Type B pancreatic cell (in vitro differentiated cells): ENCODE measurements at regions not wholly inside any gene's neighbourhood (a gene's known extent, or its start where the extent isn't known, plus 50 kb on each side); places are given as distances from the start of the nearest gene placed in this dataset.

Experiments
- DNase-seq: peaks from one replicate; pipeline ENCODE4 v3.0.0; 2021; ENCODE audit warnings: mixed read lengths; ENCODE audit not compliant: unreplicated experiment; ENCODE audit errors: extremely low spot score
- H3K27ac Mint-ChIP-seq: 2 replicates; pipeline ENCODE4 v1.8.0; 2021; ENCODE audit warnings: mild to moderate bottlenecking, mixed read lengths
- H3K27me3 Mint-ChIP-seq: 2 replicates; pipeline ENCODE4 v1.8.0; 2021; ENCODE audit warnings: mixed read lengths
- H3K36me3 Mint-ChIP-seq: 2 replicates; pipeline ENCODE4 v1.8.0; 2021; ENCODE audit warnings: mixed read lengths
- H3K4me1 Mint-ChIP-seq: one replicate; pipeline ENCODE4 v1.8.0; 2021; ENCODE audit warnings: mixed read lengths; ENCODE audit not compliant: unreplicated experiment
- H3K4me3 Mint-ChIP-seq: 2 replicates; pipeline ENCODE4 v1.8.0; 2021; ENCODE audit warnings: mild to moderate bottlenecking, mixed read lengths
- H3K9me3 Mint-ChIP-seq: 2 replicates; pipeline ENCODE4 v1.8.0; 2021; ENCODE audit warnings: mixed read lengths
- CTCF ChIP-seq: fragments of 200-600 bp; sonication (generic); conservative IDR thresholded peaks from 2 replicates; pipeline ENCODE4 v1.5.0; 2021; ENCODE audit warnings: antibody characterized with exemption, mild to moderate bottlenecking

DNA sequence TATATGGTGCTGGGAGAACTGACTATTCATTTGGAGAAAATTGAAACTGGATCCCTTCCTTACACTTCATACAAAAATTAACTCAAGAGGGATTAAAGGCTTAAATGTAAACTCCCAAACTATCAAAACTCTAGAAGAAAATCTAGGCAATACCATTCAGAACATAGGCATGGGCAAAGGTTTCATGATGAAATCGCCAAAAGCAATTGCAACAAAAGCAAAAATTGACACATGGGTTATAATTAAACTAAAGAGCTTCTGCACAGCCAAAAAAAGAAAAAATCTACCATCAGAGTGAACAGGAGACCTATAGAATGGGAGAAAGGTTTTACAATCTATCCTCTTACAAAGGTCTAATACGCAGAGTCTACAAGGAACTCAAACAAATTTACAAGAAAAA is 851.3 kb upstream of the MAN1A1 start:
- H3K4me3 Mint-ChIP-seq = no peak overlapping the region
- no peaks in the 10 kb centered on the region for H3K4me1 Mint-ChIP-seq
- no peak overlapping the region for H3K27ac Mint-ChIP-seq
- H3K9me3 Mint-ChIP-seq = no peaks in the 10 kb centered on the region
- no peak for DNase-seq
- no peaks in the 10 kb centered on the region for H3K27me3 Mint-ChIP-seq
- no peaks in the 10 kb centered on the region for H3K36me3 Mint-ChIP-seq
- TF ChIP-seq CTCF = no peak

DNA sequence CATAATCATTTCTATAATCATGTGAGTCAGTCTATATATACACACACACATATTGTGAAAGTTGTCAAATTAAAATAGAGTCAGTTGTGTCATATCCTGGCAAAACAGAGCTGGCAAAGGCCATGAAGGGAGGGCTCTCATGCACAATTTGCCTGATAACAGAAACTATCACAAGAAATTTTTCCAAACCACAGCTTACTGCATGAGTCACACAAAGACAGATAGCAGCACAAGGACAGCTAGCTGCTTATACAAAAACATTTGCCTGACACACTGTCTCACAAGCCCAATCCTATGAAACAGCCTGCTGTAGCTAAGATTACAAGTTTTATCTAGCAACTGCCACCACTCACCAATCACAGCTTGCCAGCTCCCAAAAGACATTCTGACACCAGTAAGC is 848.5 kb upstream of the MAN1A1 start:
- H3K27ac Mint-ChIP-seq = no peak overlapping the region
- no peaks in the 10 kb centered on the region for H3K27me3 Mint-ChIP-seq
- H3K4me3 Mint-ChIP-seq = no peak overlapping the region
- H3K9me3 Mint-ChIP-seq = no peaks in the 10 kb centered on the region
- no peak for DNase-seq
- no peaks in the 10 kb centered on the region for H3K36me3 Mint-ChIP-seq
- H3K4me1 Mint-ChIP-seq = no peaks in the 10 kb centered on the region
- TF ChIP-seq CTCF = no peak

GRCh38 chr6:120186080-120186479 is 836.5 kb upstream of the MAN1A1 start:
- Mint-ChIP-seq H3K36me3 (no peaks in the 10 kb centered on the region), H3K27me3 (no peaks in the 10 kb centered on the region), H3K9me3 (no peaks in the 10 kb centered on the region), H3K4me1 (no peaks in the 10 kb centered on the region), H3K27ac (no peak overlapping the region), H3K4me3 (no peak overlapping the region)
- no peak for DNase-seq
- no peak for TF ChIP-seq CTCF

- H3K9me3 Mint-ChIP-seq = no peaks in the 10 kb centered on the region
- H3K27ac Mint-ChIP-seq = no peak overlapping the region
- no peak for TF ChIP-seq CTCF
- no peaks in the 10 kb centered on the region for H3K36me3 Mint-ChIP-seq
- no peak for DNase-seq
- H3K4me1 Mint-ChIP-seq = no peaks in the 10 kb centered on the region
- H3K4me3 Mint-ChIP-seq = no peak overlapping the region
- no peaks in the 10 kb centered on the region for H3K27me3 Mint-ChIP-seq
Observed at GRCh38 chr6:120173250-120173649, 823.7 kb upstream of the MAN1A1 start.

DNA sequence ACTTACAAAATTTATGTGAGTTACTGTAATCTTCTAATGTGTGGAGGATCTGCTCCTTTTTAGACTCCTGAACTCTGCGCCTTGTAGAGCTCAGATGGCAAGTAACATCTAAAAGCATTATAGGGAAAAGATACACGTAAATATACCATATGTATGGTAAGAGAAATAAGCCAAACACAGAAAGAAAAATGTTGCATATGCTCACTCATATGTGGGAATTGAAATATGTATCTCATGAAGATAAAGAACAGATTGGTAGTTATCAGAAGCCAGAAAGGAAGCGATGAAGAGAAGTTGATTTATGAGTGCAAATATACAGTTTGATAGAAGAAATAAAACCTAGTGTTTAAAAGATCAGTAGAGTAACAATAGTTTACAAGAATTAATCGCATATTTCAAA is 815.0 kb upstream of the MAN1A1 start:
- Mint-ChIP-seq H3K9me3 (no peaks in the 10 kb centered on the region), H3K36me3 (no peaks in the 10 kb centered on the region), H3K4me3 (no peak overlapping the region), H3K27ac (no peak overlapping the region), H3K4me1 (no peaks in the 10 kb centered on the region), H3K27me3 (no peaks in the 10 kb centered on the region)
- no peak for TF ChIP-seq CTCF
- no peak for DNase-seq

DNA sequence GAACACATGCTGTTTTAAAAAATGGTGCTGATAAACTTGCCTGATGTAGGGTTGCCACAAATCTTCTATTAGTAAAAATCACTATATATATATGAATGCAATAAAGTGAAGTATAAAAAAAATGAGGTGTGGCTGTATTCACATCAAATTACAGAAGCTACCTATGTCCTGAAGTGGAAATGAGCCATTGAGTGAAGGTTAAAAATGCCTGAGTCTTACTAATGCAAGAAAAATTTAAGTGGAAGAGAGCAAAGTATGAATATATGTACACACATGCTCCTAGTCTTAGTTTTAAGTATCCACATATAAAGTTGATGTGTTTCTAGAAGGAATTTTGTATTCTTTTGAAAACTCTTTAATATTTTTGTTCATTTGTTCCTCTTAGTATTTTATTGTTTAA is 808.3 kb upstream of the MAN1A1 start:
- Mint-ChIP-seq H3K27me3 (no peaks in the 10 kb centered on the region), H3K4me3 (no peak overlapping the region), H3K27ac (no peak overlapping the region), H3K4me1 (no peaks in the 10 kb centered on the region), H3K9me3 (no peaks in the 10 kb centered on the region), H3K36me3 (no peaks in the 10 kb centered on the region)
- no peak for TF ChIP-seq CTCF
- DNase-seq = no peak
